HCT116 (cell line): ENCODE measurements at regions not wholly inside any gene's neighbourhood (a gene's known extent, or its start where the extent isn't known, plus 50 kb on each side); places are given as distances from the start of the nearest gene placed in this dataset.

ENCODE experiments used
- ATAC-seq: fragments of 200-7000 bp; cut with Tn5 transposase; 2 replicates; pipeline ENCODE4 v1.9.1; 2020; ENCODE audit warnings: mild to moderate bottlenecking, moderate library complexity
- BruUV-seq: library from RNA; stranded (reverse); fragments of 400-500 nt; replicated peaks from 2 replicates; lab custom pipeline; 2021; lab: Mats Ljungman, UMichigan
- CTCF ChIA-PET: fragments of 300-600 bp; sonication (Branson Sonifier 250); formaldehyde crosslinking; loops from one replicate; lab custom pipeline; 2021; ENCODE audit warnings: antibody characterized with exemption; lab: Charles Lee
- POLR2A ChIA-PET: fragments of 300-600, 350-600 bp; sonication (Branson Sonifier 250); formaldehyde crosslinking; loops from one replicate; lab custom pipeline; 2021; ENCODE audit warnings: antibody characterized with exemption; lab: Charles Lee
- RAD21 ChIA-PET, 2 experiments: fragments of 300-600 bp; sonication (Branson Sonifier 250); formaldehyde crosslinking; loops; one replicate each; lab custom pipeline; 2023; ENCODE audit warnings: low total read pairs in 2 of 2; ENCODE audit not compliant: uncharacterized antibody in 2 of 2, unreplicated experiment in 2 of 2, low non-redundant PET in 1 of 2; lab: Charles Lee
- DNase-seq: peaks from one replicate; pipeline ENCODE4 v3.0.0-alpha.2; 2010; ENCODE audit warnings: low read depth, low spot score
- H2AFZ ChIP-seq: fragments of 200-600 bp; shearing (Covaris generic), sonication (generic); 2 replicates; pipeline ENCODE4 v1.6.1; 2017; ENCODE audit warnings: low read depth, mixed run types, mixed read lengths, antibody characterized with exemption, low read length; ENCODE audit not compliant: poor library complexity, severe bottlenecking
- H3K27ac ChIP-seq: 2 replicates; pipeline ENCODE4 v1.5.1; 2012; ENCODE audit warnings: low read depth, low read length
- H3K27me3 ChIP-seq: fragments of 200-600 bp; sonication (generic); 2 replicates; pipeline ENCODE4 v1.6.1; 2016; ENCODE audit warnings: mixed run types, low read length, mixed read lengths; ENCODE audit not compliant: insufficient read depth
- H3K36me3 ChIP-seq, 2 experiments: fragments of 200-500 bp in 1 of 2; fragments of 200-600 bp in 1 of 2; sonication (Bioruptor generic) in 1 of 2; sonication (generic) in 1 of 2; 2 replicates each; pipeline versions ENCODE4 v1.5.1 to v1.6.1; 2014 to 2016; ENCODE audit warnings: low read length in 2 of 2, inconsistent platforms in 1 of 2, mixed read lengths in 1 of 2, mixed run types in 1 of 2; ENCODE audit not compliant: insufficient read depth in 2 of 2, control insufficient read depth in 1 of 2
- H3K4me1 ChIP-seq, 2 experiments: fragments of 200-600 bp in 1 of 2; sonication (generic) in 1 of 2; 2 replicates each; pipeline versions ENCODE4 v1.5.1 to v1.6.1; 2012 to 2017; ENCODE audit warnings: low read length in 2 of 2, inconsistent platforms in 1 of 2, mild to moderate bottlenecking in 1 of 2, mixed read lengths in 1 of 2, mixed run types in 1 of 2, moderate library complexity in 1 of 2; ENCODE audit not compliant: insufficient read depth in 2 of 2, control insufficient read depth in 1 of 2
- H3K4me2 ChIP-seq: fragments of 200-600 bp; sonication (generic); 2 replicates; pipeline ENCODE4 v1.6.1; 2017; ENCODE audit warnings: mixed run types, low read length, mixed read lengths
- H3K4me3 ChIP-seq, 2 experiments: fragments of 200-600 bp in 1 of 2; sonication (generic) in 1 of 2; replicated peaks in 1 of 2; 2 replicates each; pipeline ENCODE4 v1.5.1; 2011 to 2016; ENCODE audit warnings: low read length in 2 of 2, control low read depth in 1 of 2, low read depth in 1 of 2, mild to moderate bottlenecking in 1 of 2, mixed read lengths in 1 of 2, mixed run types in 1 of 2
- H3K79me2 ChIP-seq: fragments of 200-600 bp; sonication (generic); 2 replicates; pipeline ENCODE4 v1.6.1; 2017; ENCODE audit warnings: mild to moderate bottlenecking, mixed run types, low read length, moderate library complexity, mixed read lengths; ENCODE audit not compliant: insufficient read depth
- H3K9ac ChIP-seq: fragments of 200-600 bp; sonication (generic); 2 replicates; pipeline ENCODE4 v1.6.1; 2016; ENCODE audit warnings: low read length, mixed read lengths
- H3K9me2 ChIP-seq: fragments of 200-600 bp; sonication (generic), shearing (Covaris generic); 2 replicates; pipeline ENCODE4 v1.6.1; 2017; ENCODE audit warnings: mixed run types, mild to moderate bottlenecking, moderate library complexity; ENCODE audit not compliant: insufficient read depth
- H3K9me3 ChIP-seq, 2 experiments: fragments of 200-500 bp in 1 of 2; fragments of 200-600 bp in 1 of 2; sonication (Bioruptor generic) in 1 of 2; sonication (generic) in 1 of 2; 2 replicates each; pipeline ENCODE4 v1.6.1; 2014 to 2017; ENCODE audit warnings: low read length in 2 of 2, mixed read lengths in 2 of 2, inconsistent platforms in 1 of 2, low read depth in 1 of 2, mild to moderate bottlenecking in 1 of 2, mixed run types in 1 of 2, moderate library complexity in 1 of 2; ENCODE audit not compliant: control insufficient read depth in 1 of 2, insufficient read depth in 1 of 2
- H4K20me1 ChIP-seq: fragments of 200-600 bp; sonication (generic), shearing (Covaris generic); 2 replicates; pipeline ENCODE4 v1.6.1; 2017; ENCODE audit warnings: mixed run types, mild to moderate bottlenecking, moderate library complexity; ENCODE audit not compliant: insufficient read depth
- EGR1 ChIP-seq: IDR thresholded peaks from 2 replicates; pipeline ENCODE4 v1.6.1; 2012; ENCODE audit warnings: low read depth
- JUND ChIP-seq: IDR thresholded peaks from 2 replicates; pipeline ENCODE4 v1.6.1; 2012
- YY1 ChIP-seq: IDR thresholded peaks from 2 replicates; pipeline ENCODE4 v1.6.1; 2011; ENCODE audit warnings: low read length, low read depth, moderate library complexity, mild to moderate bottlenecking; ENCODE audit not compliant: insufficient replicate concordance; ENCODE audit errors: extremely low read depth
- ZFX ChIP-seq: fragments of 450-650 bp; IDR thresholded peaks from 2 replicates; pipeline ENCODE4 v1.6.1; 2017
- ZNF274 ChIP-seq: fragments of 200-500 bp; sonication (Bioruptor generic); IDR thresholded peaks from 2 replicates; pipeline ENCODE4 v1.6.1; 2014; ENCODE audit warnings: mild to moderate bottlenecking, low read depth, low read length, inconsistent platforms
- intact Hi-C: fragments of 100-400 bp; cut with micrococcal nuclease; formaldehyde crosslinking; loops from 2 replicates; pipeline ENCODE4 v1.10.0; 2022
- TF ChIP-seq, protein P1 (sequence below), 3 experiments: fragments of 200-600 bp in 1 of 3; sonication (generic) in 1 of 3; IDR thresholded peaks in 2 of 3; conservative IDR thresholded peaks in 1 of 3; 2 replicates each; pipeline ENCODE4 v1.5.1; 2012 to 2017; ENCODE audit warnings: low read depth in 2 of 3, low read length in 2 of 3, antibody characterized with exemption in 1 of 3, borderline replicate concordance in 1 of 3, control low read depth in 1 of 3, mild to moderate bottlenecking in 1 of 3, mixed read lengths in 1 of 3, mixed run types in 1 of 3, moderate library complexity in 1 of 3; ENCODE audit not compliant: insufficient read depth in 1 of 3

DNA sequence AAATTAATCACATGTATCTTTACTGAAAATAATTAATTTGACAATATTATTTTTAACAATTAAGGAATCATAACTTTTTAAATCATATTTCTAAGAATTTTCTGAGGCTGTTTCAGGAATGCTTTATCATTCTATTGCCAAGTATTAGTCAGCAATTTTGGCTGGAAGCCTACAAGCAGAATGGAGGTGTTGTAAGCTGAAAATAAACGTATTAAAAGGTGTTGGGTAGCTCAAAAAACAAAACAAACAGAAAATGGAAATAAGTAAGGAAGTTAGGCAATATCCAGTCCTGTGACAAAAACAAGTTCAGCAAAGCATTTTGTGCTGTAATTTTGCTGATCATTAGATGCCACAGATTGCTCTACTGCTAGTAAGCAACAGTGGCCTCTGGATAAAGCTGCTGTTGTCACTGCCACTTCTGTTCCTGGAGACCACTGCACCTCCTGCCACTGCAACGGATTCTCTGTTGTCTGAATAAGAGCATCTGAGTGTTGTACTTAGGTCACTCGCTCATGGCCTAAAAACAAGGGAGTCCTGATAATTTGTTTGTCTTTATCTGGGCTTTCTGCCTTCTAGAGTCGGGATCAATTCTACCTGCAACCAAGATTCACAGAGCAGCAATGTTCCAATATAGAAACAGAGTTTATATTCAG lies 63.5 kb upstream of the SLITRK3 start:
- intact Hi-C loops = loop anchor here (10.0 kb wide), 1 partner anchor 595 kb away; no protein-coding TSS in a partner anchor
- Histone ChIP-seq H3K27me3 (no peaks in the 10 kb centered on the region), H4K20me1 (no peaks in the 10 kb centered on the region), H3K9me2 (no peaks in the 10 kb centered on the region), H3K9me3 (no peaks in the 10 kb centered on the region), H3K4me2 (peak overlapping the region; percentile 30; the same call in 1 of the 2 replicates), H3K79me2 (no peaks in the 10 kb centered on the region), H3K4me1 (peaks cover 0 to 8% of the 10 kb centered on the region in 2 experiments; a peak in 1 of 4 replicates), H3K36me3 (no peaks in the 10 kb centered on the region), H3K4me3 (no peak overlapping the region), H3K9ac (no peak overlapping the region), H2AFZ (peak overlapping the region; percentile 90), H3K27ac (no peak overlapping the region)
- no peak for DNase-seq
- POLR2A ChIA-PET = no interaction called here
- TF ChIP-seq, protein P1, sequence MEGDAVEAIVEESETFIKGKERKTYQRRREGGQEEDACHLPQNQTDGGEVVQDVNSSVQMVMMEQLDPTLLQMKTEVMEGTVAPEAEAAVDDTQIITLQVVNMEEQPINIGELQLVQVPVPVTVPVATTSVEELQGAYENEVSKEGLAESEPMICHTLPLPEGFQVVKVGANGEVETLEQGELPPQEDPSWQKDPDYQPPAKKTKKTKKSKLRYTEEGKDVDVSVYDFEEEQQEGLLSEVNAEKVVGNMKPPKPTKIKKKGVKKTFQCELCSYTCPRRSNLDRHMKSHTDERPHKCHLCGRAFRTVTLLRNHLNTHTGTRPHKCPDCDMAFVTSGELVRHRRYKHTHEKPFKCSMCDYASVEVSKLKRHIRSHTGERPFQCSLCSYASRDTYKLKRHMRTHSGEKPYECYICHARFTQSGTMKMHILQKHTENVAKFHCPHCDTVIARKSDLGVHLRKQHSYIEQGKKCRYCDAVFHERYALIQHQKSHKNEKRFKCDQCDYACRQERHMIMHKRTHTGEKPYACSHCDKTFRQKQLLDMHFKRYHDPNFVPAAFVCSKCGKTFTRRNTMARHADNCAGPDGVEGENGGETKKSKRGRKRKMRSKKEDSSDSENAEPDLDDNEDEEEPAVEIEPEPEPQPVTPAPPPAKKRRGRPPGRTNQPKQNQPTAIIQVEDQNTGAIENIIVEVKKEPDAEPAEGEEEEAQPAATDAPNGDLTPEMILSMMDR (IDR thresholded peaks at IDR 0.05 in 2 of 3, conservative IDR thresholded peaks at IDR 0.05 in 1 of 3; ENCODE audit: borderline replicate concordance in 1 of 3, insufficient read depth in 1 of 3, low read depth in 2 of 3, low read length in 2 of 3) = no peak
- TF ChIP-seq ZFX = no peak
- no peak for TF ChIP-seq EGR1
- TF ChIP-seq JUND = no peak
- no peak for TF ChIP-seq ZNF274
- TF ChIP-seq YY1 = no peak
- RAD21 ChIA-PET = no interaction called here
- no TSS peak for BruUV-seq
- CTCF ChIA-PET = interaction anchor here (1.0 kb wide), 1 partner anchor 8 kb away, joined by 3 read pairs; no protein-coding TSS in a partner anchor
- 0 out of 2 replicates have a peak, but pooled peaks have one; percentile 32 for ATAC-seq
